Right lobe of liver (tissue), 6 donors: ENCODE measurements at regions not wholly inside any gene's neighbourhood (a gene's known extent, or its start where the extent isn't known, plus 50 kb on each side); places are given as distances from the start of the nearest gene placed in this dataset.

Source experiments
- ATAC-seq, 4 donors: fragments of 200-7000 bp; cut with Tn5 transposase; one replicate each; pipeline ENCODE4 v1.9.1; 2020; ENCODE audit warnings: mild to moderate bottlenecking in 4 of 4, moderate library complexity in 4 of 4
- DNase-seq, 3 donors: peaks; one replicate each; pipeline ENCODE4 v3.0.0-alpha.2; 2020
- H3K27ac ChIP-seq, 3 donors: fragments of 200-600 bp; one replicate each; pipeline ENCODE4 v1.8.0; 2022
- H3K27me3 ChIP-seq, 2 donors: fragments of 200-600 bp; one replicate each; pipeline ENCODE4 v1.8.0; 2022
- H3K36me3 ChIP-seq, 4 donors: fragments of 200-600 bp; sonication (generic) in 1 of 4; one replicate each; pipeline versions ENCODE4 v1.5.1 to v1.8.0; 2017 to 2022; ENCODE audit warnings: control low read depth in 1 of 4
- H3K4me1 ChIP-seq, 4 donors: fragments of 200-600 bp; sonication (generic) in 1 of 4; one replicate each; pipeline versions ENCODE4 v1.5.1 to v1.8.0; 2017 to 2022; ENCODE audit warnings: control low read depth in 1 of 4
- H3K4me3 ChIP-seq, 3 donors: fragments of 200-600 bp; one replicate each; pipeline ENCODE4 v1.8.0; 2022
- H3K9me3 ChIP-seq, 4 donors: fragments of 200-600 bp; sonication (generic) in 1 of 4; one replicate each; pipeline versions ENCODE4 v1.5.1 to v1.8.0; 2017 to 2022; ENCODE audit warnings: control low read depth in 1 of 4
- CTCF ChIP-seq, 4 donors: fragments of 200-600 bp in 3 of 4; fragments of 450-650 bp in 1 of 4; IDR thresholded peaks; one replicate each; pipeline versions ENCODE4 v1.5.1 to v1.8.0; 2016 to 2022; ENCODE audit warnings: antibody characterized with exemption in 4 of 4, mild to moderate bottlenecking in 2 of 4
- POLR2A ChIP-seq: fragments of 450-650 bp; IDR thresholded peaks from one replicate; pipeline ENCODE4 v1.6.1; 2017; ENCODE audit warnings: antibody characterized with exemption, mild to moderate bottlenecking
- WGBS: methylation state at CpG from one replicate; pipeline ENCODE4 v1.1.6; 2018; ENCODE audit warnings: low coverage, low lambda C conversion rate; ENCODE audit not compliant: insufficient coverage; ENCODE audit errors: missing lambda C conversion rate; 5-methylcytosine and 5-hydroxymethylcytosine counted together
- intact Hi-C, 2 donors: fragments of 100-400 bp; cut with DNase I; formaldehyde crosslinking; loops; one replicate each; pipeline versions ENCODE4 v1.11.2 to v1.14.1; 2022
- donor health status: DM: no; HTN: yes; CAD: no.
- donor health status: DM: no; HTN: no; CAD: no.
- donor health status: DM: no; HTN: no; CAD: no.
- donor health status: DM: no; HTN: yes; CAD: no.
- donor health status: DM: no; HTN: yes; CAD: no.

DNA sequence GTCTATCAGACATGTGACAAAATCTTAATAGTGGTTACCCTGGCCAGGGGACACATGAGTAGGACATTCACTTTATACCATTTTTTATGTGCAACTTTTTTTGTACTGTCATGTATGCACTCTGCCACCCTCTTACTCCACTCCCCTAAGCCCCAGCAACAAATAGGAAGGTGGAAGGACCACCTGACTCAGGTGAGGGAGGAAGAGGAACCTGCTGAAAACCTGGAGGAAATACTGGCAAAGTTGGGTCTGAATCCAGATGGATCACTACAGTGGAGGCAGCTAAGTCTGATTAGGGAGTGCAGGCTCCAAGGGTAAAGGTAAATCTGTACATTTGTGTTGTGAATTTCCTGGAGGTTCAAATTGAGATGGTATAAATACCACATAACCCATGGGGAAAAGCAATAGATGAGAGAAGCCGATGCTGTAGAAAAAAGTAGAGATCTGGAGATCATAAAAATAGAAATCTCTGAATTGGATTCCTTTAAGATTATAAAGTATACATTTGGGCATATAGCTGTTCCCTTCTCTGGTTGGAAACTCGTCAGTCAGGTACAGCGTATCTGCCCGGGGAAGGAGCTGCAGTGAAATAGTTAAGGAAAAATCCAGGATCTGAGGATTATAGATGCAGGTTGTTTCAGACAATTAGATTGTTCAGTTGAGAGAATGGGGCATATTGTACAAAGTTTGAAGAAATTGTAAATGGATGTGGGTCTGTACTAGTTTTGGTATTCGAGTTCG, 52.2 kb upstream of the OR9Q1 start:
- TF ChIP-seq CTCF (IDR thresholded peaks at IDR 0.05) (no peak), POLR2A (no peak)
- no peaks in the 10 kb centered on the region for H3K36me3 ChIP-seq
- no peak for ATAC-seq
- no peaks in the 10 kb centered on the region for H3K27me3 ChIP-seq
- WGBS, result 51% methylated on average over 6 of the region's 6 CpGs
- no peak overlapping the region for H3K27ac ChIP-seq
- no peaks in the 10 kb centered on the region for H3K9me3 ChIP-seq
- no peak for DNase-seq
- H3K4me3 ChIP-seq, result no peak overlapping the region
- H3K4me1 ChIP-seq, result no peaks in the 10 kb centered on the region
- intact Hi-C loops, result no loop called here

- H3K27ac ChIP-seq, result no peak overlapping the region
- H3K4me1 ChIP-seq, result no peaks in the 10 kb centered on the region
- no peaks in the 10 kb centered on the region for H3K9me3 ChIP-seq
- WGBS, result 37% methylated on average over 2 of the region's 2 CpGs
- no peaks in the 10 kb centered on the region for H3K27me3 ChIP-seq
- DNase-seq (no peak), ATAC-seq (peak in 2 of 4 donors; percentile 17 to 51)
- no peak overlapping the region for H3K4me3 ChIP-seq
- TF ChIP-seq CTCF (IDR thresholded peaks at IDR 0.05) (no peak), POLR2A (no peak)
- H3K36me3 ChIP-seq, result no peaks in the 10 kb centered on the region
- intact Hi-C loops, result no loop called here
These were observed 51.7 kb upstream of the OR9Q1 start for GRCh38 chr11:57972013-57972367.
